MCF 10A (cell line): ENCODE measurements at regions not wholly inside any gene's neighbourhood (a gene's known extent, or its start where the extent isn't known, plus 50 kb on each side); places are given as distances from the start of the nearest gene placed in this dataset.

Source experiments
- BruUV-seq: library from RNA; stranded (reverse); fragments of 400-500 nt; replicated peaks from 2 replicates; lab custom pipeline; 2021; lab: Mats Ljungman, UMichigan
- CTCF ChIA-PET: fragments of 300-600 bp; sonication (Branson Sonifier 250); formaldehyde crosslinking; extraction: SDS; loops from one replicate; lab custom pipeline; 2021; ENCODE audit warnings: antibody characterized with exemption, inconsistent platforms; lab: Yijun Ruan, JAX
- POLR2A ChIA-PET: fragments of 300-600, 350-650 bp; sonication (Branson Sonifier 250); formaldehyde crosslinking; extraction: SDS; loops from one replicate; lab custom pipeline; 2020; ENCODE audit warnings: antibody characterized with exemption, inconsistent platforms; lab: Yijun Ruan, JAX
- DNase-seq: peaks from one replicate; pipeline ENCODE4 v3.0.0-alpha.2; 2018; ENCODE audit not compliant: unreplicated experiment
- H3K27ac Mint-ChIP-seq: one replicate; pipeline ENCODE4 v1.8.0; 2022; ENCODE audit warnings: mild to moderate bottlenecking, low read depth, mixed read lengths; ENCODE audit not compliant: unreplicated experiment
- H3K27me3 Mint-ChIP-seq: one replicate; pipeline ENCODE4 v1.8.0; 2022; ENCODE audit warnings: mixed read lengths; ENCODE audit not compliant: insufficient read depth, unreplicated experiment
- H3K36me3 Mint-ChIP-seq: one replicate; pipeline ENCODE4 v1.8.0; 2022; ENCODE audit warnings: mild to moderate bottlenecking, moderate library complexity, mixed read lengths; ENCODE audit not compliant: insufficient read depth, unreplicated experiment
- H3K4me1 Mint-ChIP-seq: one replicate; pipeline ENCODE4 v1.8.0; 2022; ENCODE audit warnings: mixed read lengths; ENCODE audit not compliant: insufficient read depth, unreplicated experiment
- H3K4me3 Mint-ChIP-seq: one replicate; pipeline ENCODE4 v1.8.0; 2022; ENCODE audit warnings: mild to moderate bottlenecking, moderate library complexity, mixed read lengths; ENCODE audit not compliant: unreplicated experiment
- H3K9me3 Mint-ChIP-seq: one replicate; pipeline ENCODE4 v1.8.0; 2022; ENCODE audit warnings: mixed read lengths; ENCODE audit not compliant: unreplicated experiment
- CTCF ChIP-seq: fragments of 200-600 bp; IDR thresholded peaks from one replicate; pipeline ENCODE4 v1.8.0; 2022; ENCODE audit warnings: antibody characterized with exemption, mild to moderate bottlenecking; ENCODE audit not compliant: unreplicated experiment
- intact Hi-C: fragments of 100-400 bp; cut with micrococcal nuclease; formaldehyde crosslinking; loops from 2 replicates; pipeline ENCODE4 v1.14.1; 2022

DNA sequence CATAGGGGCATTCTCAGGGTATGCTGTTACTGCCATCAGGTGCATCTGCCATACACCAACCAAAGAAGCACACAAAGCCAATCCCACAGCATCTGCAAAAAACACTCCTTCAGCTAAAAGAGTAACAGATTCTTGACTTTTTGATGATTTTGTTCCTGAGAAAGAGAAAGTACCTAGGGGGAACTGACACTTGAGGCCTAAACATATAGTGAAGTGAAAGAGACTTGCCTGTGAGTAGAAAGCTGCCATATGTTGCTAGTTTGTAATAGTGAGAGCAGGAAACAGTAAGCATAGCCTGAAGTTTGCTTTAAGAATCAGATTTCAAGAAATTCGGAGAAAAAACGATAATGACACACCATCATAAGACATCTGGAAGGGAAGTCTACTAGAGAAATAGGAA is 97.9 kb upstream of the CTSC start:
- POLR2A ChIA-PET: interaction anchor here (1.2 to 1.8 kb wide), 2 partner anchors 10 to 22 kb away, joined by 4 read pairs; no protein-coding TSS in a partner anchor
- CTCF ChIA-PET: interaction anchor here (0.6 to 1.0 kb wide), 2 partner anchors 102 to 1119 kb away, joined by 3 read pairs; no protein-coding TSS in a partner anchor

DNA sequence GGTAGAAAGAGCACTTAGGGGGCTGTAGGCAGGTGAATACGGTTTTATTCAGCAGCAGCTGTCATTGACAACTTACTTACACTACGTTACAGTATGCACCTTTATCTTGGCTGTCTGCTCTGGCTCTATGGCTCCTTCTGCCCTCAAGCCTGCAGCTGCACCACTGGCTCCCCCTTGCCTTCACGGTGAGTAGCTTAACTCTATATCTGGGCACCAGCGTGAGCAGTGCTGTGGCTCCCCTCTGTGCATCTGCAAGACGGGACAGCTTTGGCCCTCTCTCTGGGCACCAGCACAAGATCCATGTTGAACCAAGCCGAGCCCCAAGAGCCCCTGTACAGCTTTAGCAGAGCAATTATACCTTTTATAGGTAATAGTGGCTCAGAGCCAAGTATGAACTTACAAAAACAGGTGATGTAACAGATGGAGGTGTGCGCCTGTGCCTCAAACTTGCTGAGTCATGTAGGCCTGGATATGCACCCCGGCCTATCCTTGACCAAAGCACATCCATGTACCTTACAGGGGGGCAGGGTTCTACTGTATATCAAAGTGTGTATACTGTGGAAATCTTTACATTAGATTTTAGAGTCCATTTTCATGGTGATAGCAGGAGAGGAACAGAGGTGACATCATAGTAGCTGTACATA is 96.9 kb upstream of the CTSC start:
- ChIA-PET POLR2A (interaction anchor here (1.2 to 1.8 kb wide), 3 partner anchors 11 to 97 kb away, joined by 3 to 4 read pairs (median 4); partner anchors contain the start of gene CTSC), CTCF (interaction anchor here (0.6 to 1.0 kb wide), 3 partner anchors 13 to 103 kb away, joined by 3 to 5 read pairs (median 3); no protein-coding TSS in a partner anchor)
- DNase-seq: peak; percentile 60
- no TSS peak for BruUV-seq
- no peak for TF ChIP-seq CTCF
- Mint-ChIP-seq H3K9me3 (no peaks in the 10 kb centered on the region), H3K4me3 (no peak overlapping the region), H3K27ac (no peak overlapping the region), H3K27me3 (no peaks in the 10 kb centered on the region), H3K36me3 (no peaks in the 10 kb centered on the region), H3K4me1 (peaks cover 8% of the 10 kb centered on the region)
- intact Hi-C loops: no loop called here

More for the DNA sequence above, 97.9 kb upstream of the CTSC start:
- no peak overlapping the region for H3K27ac Mint-ChIP-seq
- intact Hi-C loops: no loop called here
- DNase-seq: no peak
- BruUV-seq: no TSS peak
- no peaks in the 10 kb centered on the region for H3K9me3 Mint-ChIP-seq
- H3K4me1 Mint-ChIP-seq: peaks cover 8% of the 10 kb centered on the region
- no peaks in the 10 kb centered on the region for H3K36me3 Mint-ChIP-seq
- H3K4me3 Mint-ChIP-seq: no peak overlapping the region
- H3K27me3 Mint-ChIP-seq: no peaks in the 10 kb centered on the region
- no peak for TF ChIP-seq CTCF

GRCh38 chr11:88433536-88434230 is 96.1 kb upstream of the CTSC start:
- Mint-ChIP-seq H3K36me3 (no peaks in the 10 kb centered on the region), H3K27ac (no peak overlapping the region), H3K4me3 (no peak overlapping the region), H3K27me3 (no peaks in the 10 kb centered on the region), H3K4me1 (peaks cover 8% of the 10 kb centered on the region), H3K9me3 (no peaks in the 10 kb centered on the region)
- no TSS peak for BruUV-seq
- DNase-seq: no peak
- intact Hi-C loops: no loop called here
- ChIA-PET POLR2A (interaction anchor here (1.3 to 1.8 kb wide), 2 partner anchors 21 to 96 kb away, joined by 3 to 4 read pairs; partner anchors contain the start of gene CTSC), CTCF (interaction anchor here (0.6 to 0.9 kb wide), 2 partner anchors 12 to 33 kb away, joined by 3 to 5 read pairs; no protein-coding TSS in a partner anchor)
- no peak for TF ChIP-seq CTCF
